ENCODE measurements at regions not wholly inside any gene's neighbourhood (a gene's known extent, or its start where the extent isn't known, plus 50 kb on each side); places are given as distances from the start of the nearest gene placed in this dataset.

- Histone ChIP-seq H3K4me1 (ENCODE audit: control insufficient read depth, insufficient read depth, low read length) (no peaks in the 10 kb centered on the region), H3K36me3 (ENCODE audit: control insufficient read depth in 2 of 2, insufficient read depth in 1 of 2, low read length in 2 of 2) (no peaks in the 10 kb centered on the region), H3K4me3 (ENCODE audit: low read depth, low read length) (no peak overlapping the region), H3K9me3 (ENCODE audit: control insufficient read depth, insufficient read depth, low read depth, low read length) (no peaks in the 10 kb centered on the region), H3K27ac (ENCODE audit: extremely low read depth, low read depth, low read length) (no peak overlapping the region)
- ChIA-PET CTCF (interaction anchor here (1.1 kb wide), 1 partner anchor 8 kb away, joined by 3 read pairs; no protein-coding TSS in a partner anchor), POLR2A (no interaction called here)
- no peak for TF ChIP-seq ZNF292 (tag by site-specific recombination; IDR thresholded peaks at IDR 0.05; ENCODE audit: borderline replicate concordance, low read depth)
- TF ChIP-seq ZNF132 (tag by site-specific recombination; IDR thresholded peaks at IDR 0.05; ENCODE audit: borderline replicate concordance), result no peak
- no peak for TF ChIP-seq ZNF830 (tag by site-specific recombination; IDR thresholded peaks at IDR 0.05; ENCODE audit: low read depth)
- no peak for TF ChIP-seq ZNF560 (tag by site-specific recombination; IDR thresholded peaks at IDR 0.05; ENCODE audit: borderline replicate concordance)
- no peak for TF ChIP-seq ZNF350 (tag by site-specific recombination; IDR thresholded peaks at IDR 0.05)
- TF ChIP-seq ZNF112 (tag by site-specific recombination; IDR thresholded peaks at IDR 0.05), result no peak
- no peak for TF ChIP-seq ZNF544 (tag by site-specific recombination; IDR thresholded peaks at IDR 0.05)
- TF ChIP-seq, protein P1, sequence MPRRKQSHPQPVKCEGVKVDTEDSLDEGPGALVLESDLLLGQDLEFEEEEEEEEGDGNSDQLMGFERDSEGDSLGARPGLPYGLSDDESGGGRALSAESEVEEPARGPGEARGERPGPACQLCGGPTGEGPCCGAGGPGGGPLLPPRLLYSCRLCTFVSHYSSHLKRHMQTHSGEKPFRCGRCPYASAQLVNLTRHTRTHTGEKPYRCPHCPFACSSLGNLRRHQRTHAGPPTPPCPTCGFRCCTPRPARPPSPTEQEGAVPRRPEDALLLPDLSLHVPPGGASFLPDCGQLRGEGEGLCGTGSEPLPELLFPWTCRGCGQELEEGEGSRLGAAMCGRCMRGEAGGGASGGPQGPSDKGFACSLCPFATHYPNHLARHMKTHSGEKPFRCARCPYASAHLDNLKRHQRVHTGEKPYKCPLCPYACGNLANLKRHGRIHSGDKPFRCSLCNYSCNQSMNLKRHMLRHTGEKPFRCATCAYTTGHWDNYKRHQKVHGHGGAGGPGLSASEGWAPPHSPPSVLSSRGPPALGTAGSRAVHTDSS (tag by site-specific recombination; IDR thresholded peaks at IDR 0.05), result no peak
- no peak for TF ChIP-seq INSM2 (tag by site-specific recombination; IDR thresholded peaks at IDR 0.05)
- TF ChIP-seq, protein P2, sequence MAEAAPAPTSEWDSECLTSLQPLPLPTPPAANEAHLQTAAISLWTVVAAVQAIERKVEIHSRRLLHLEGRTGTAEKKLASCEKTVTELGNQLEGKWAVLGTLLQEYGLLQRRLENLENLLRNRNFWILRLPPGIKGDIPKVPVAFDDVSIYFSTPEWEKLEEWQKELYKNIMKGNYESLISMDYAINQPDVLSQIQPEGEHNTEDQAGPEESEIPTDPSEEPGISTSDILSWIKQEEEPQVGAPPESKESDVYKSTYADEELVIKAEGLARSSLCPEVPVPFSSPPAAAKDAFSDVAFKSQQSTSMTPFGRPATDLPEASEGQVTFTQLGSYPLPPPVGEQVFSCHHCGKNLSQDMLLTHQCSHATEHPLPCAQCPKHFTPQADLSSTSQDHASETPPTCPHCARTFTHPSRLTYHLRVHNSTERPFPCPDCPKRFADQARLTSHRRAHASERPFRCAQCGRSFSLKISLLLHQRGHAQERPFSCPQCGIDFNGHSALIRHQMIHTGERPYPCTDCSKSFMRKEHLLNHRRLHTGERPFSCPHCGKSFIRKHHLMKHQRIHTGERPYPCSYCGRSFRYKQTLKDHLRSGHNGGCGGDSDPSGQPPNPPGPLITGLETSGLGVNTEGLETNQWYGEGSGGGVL (tag by site-specific recombination; IDR thresholded peaks at IDR 0.05), result no peak
- TF ChIP-seq ZNF366 (tag by site-specific recombination; conservative IDR thresholded peaks at IDR 0.05), result no peak
- no peak for TF ChIP-seq ZNF529 (tag by site-specific recombination; IDR thresholded peaks at IDR 0.05; ENCODE audit: insufficient replicate concordance)
- TF ChIP-seq ZNF223 (tag by site-specific recombination; IDR thresholded peaks at IDR 0.05), result no peak
- no peak for TF ChIP-seq ZNF530 (tag by site-specific recombination; IDR thresholded peaks at IDR 0.05; ENCODE audit: low read depth)
- no peak for TF ChIP-seq ZNF174 (tag by site-specific recombination; IDR thresholded peaks at IDR 0.05)
- TF ChIP-seq SCRT2 (tag by site-specific recombination; IDR thresholded peaks at IDR 0.05), result no peak
- TF ChIP-seq HOXD13 (CRISPR knock-in tag; IDR thresholded peaks at IDR 0.05; ENCODE audit: borderline replicate concordance), result no peak
- TF ChIP-seq ZNF658 (tag by site-specific recombination; IDR thresholded peaks at IDR 0.05), result no peak
Observed at GRCh38 chr7:68730194-68730593, 868.1 kb upstream of the AUTS2 start.

DNA sequence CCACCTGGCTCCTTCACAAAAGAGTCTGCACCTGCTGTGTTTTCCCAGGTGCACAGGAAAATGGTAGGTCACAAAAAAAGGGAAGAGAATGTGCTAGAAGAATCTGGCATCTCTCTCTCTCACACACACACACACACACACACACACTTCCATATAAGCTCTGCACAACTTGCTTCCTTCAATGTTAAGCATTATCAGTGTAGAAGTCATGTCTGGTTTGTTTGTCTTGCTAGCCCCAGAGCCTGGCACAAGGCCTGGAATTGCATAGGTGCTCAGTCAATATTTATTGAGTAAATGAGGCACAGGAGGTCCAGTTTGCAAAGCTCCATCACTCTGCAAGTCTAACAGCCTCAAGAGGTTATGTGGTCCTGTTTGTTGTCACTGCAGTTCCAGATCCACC, 867.3 kb upstream of the AUTS2 start:
- no peaks in the 10 kb centered on the region for H3K4me1 ChIP-seq (ENCODE audit: control insufficient read depth, insufficient read depth, low read length)
- POLR2A ChIA-PET, result no interaction called here
- CTCF ChIA-PET, result no interaction called here
- no peaks in the 10 kb centered on the region for H3K9me3 ChIP-seq (ENCODE audit: control insufficient read depth, insufficient read depth, low read depth, low read length)
- H3K27ac ChIP-seq (ENCODE audit: extremely low read depth, low read depth, low read length), result no peak overlapping the region
- H3K4me3 ChIP-seq (ENCODE audit: low read depth, low read length), result no peak overlapping the region
- H3K36me3 ChIP-seq (ENCODE audit: control insufficient read depth in 2 of 2, insufficient read depth in 1 of 2, low read length in 2 of 2), result no peaks in the 10 kb centered on the region
- TF ChIP-seq GLIS1 (tag by site-specific recombination; IDR thresholded peaks at IDR 0.05) (no peak), ZBTB17 (tag by site-specific recombination; IDR thresholded peaks at IDR 0.05) (no peak), ZNF596 (tag by site-specific recombination; IDR thresholded peaks at IDR 0.05) (no peak), ZNF114 (tag by site-specific recombination; IDR thresholded peaks at IDR 0.05) (no peak), EGR2 (tag by site-specific recombination; IDR thresholded peaks at IDR 0.05; ENCODE audit: low read depth) (no peak), ZNF473 (tag by site-specific recombination; IDR thresholded peaks at IDR 0.05) (no peak), HIC1 (tag by site-specific recombination; IDR thresholded peaks at IDR 0.05) (no peak), ZNF571 (tag by site-specific recombination; IDR thresholded peaks at IDR 0.05) (no peak), ZNF544 (tag by site-specific recombination; IDR thresholded peaks at IDR 0.05) (no peak)

All from HEK293 (cell line).